GM23338 (cell line): ENCODE measurements at regions not wholly inside any gene's neighbourhood (a gene's known extent, or its start where the extent isn't known, plus 50 kb on each side); places are given as distances from the start of the nearest gene placed in this dataset.

ENCODE experiments used
- ATAC-seq: fragments of 200-7000 bp; cut with Tn5 transposase; 3 replicates; pipeline ENCODE4 v1.9.1; 2020
- DNase-seq: peaks from one replicate; pipeline ENCODE4 v3.0.0-alpha.2; 2015; ENCODE audit warnings: low spot score
- H2AFZ ChIP-seq: fragments of 200-600 bp; sonication (generic); 2 replicates; pipeline ENCODE4 v1.8.0; 2016; ENCODE audit warnings: antibody characterized with exemption, mild to moderate bottlenecking, moderate library complexity
- H3F3A ChIP-seq: fragments of 200-600 bp; sonication (generic); replicated peaks from 2 replicates; pipeline ENCODE4 v1.8.0; 2017; ENCODE audit warnings: antibody characterized with exemption, mixed run types, low read depth
- H3K27ac ChIP-seq: fragments of 200-600 bp; sonication (generic); 2 replicates; pipeline ENCODE4 v1.6.1; 2016; ENCODE audit warnings: low read depth
- H3K27me3 ChIP-seq: fragments of 200-600 bp; sonication (generic); 2 replicates; pipeline ENCODE4 v1.8.0; 2016; ENCODE audit warnings: mild to moderate bottlenecking, mixed run types, moderate library complexity; ENCODE audit not compliant: insufficient read depth
- H3K36me3 ChIP-seq: fragments of 200-600 bp; sonication (generic); 2 replicates; pipeline ENCODE4 v1.8.0; 2016; ENCODE audit warnings: mild to moderate bottlenecking; ENCODE audit not compliant: insufficient read depth
- H3K4me1 ChIP-seq: fragments of 200-600 bp; sonication (generic); 2 replicates; pipeline ENCODE4 v1.8.0; 2016; ENCODE audit warnings: mild to moderate bottlenecking, moderate library complexity; ENCODE audit not compliant: insufficient read depth
- H3K4me2 ChIP-seq: fragments of 200-600 bp; sonication (generic); 2 replicates; pipeline ENCODE4 v1.7.1; 2017; ENCODE audit warnings: mixed run types
- H3K4me3 ChIP-seq: fragments of 200-600 bp; sonication (generic); 2 replicates; pipeline ENCODE4 v1.6.1; 2016; ENCODE audit warnings: mixed run types
- H3K79me2 ChIP-seq: fragments of 200-600 bp; sonication (generic); replicated peaks from 2 replicates; pipeline ENCODE4 v1.8.0; 2017; ENCODE audit warnings: mild to moderate bottlenecking; ENCODE audit not compliant: insufficient read depth
- H3K9me2 ChIP-seq: fragments of 200-600 bp; sonication (generic); 2 replicates; pipeline ENCODE4 v1.8.0; 2017; ENCODE audit not compliant: insufficient read depth
- H4K20me1 ChIP-seq: fragments of 200-600 bp; sonication (generic); replicated peaks from 2 replicates; pipeline ENCODE4 v1.8.0; 2017; ENCODE audit warnings: mild to moderate bottlenecking; ENCODE audit not compliant: insufficient read depth
- H3K27ac Mint-ChIP-seq: 2 replicates; pipeline ENCODE4 v1.8.0; 2020; ENCODE audit warnings: inconsistent platforms, mild to moderate bottlenecking, moderate library complexity, mixed read lengths
- H3K27me3 Mint-ChIP-seq: 3 replicates; pipeline ENCODE4 v1.8.0; 2022; ENCODE audit warnings: low read depth, mild to moderate bottlenecking, moderate library complexity, mixed read lengths, inconsistent platforms; ENCODE audit not compliant: insufficient read depth, poor library complexity
- H3K36me3 Mint-ChIP-seq: 3 replicates; pipeline ENCODE4 v1.8.0; 2021; ENCODE audit warnings: low read depth, mild to moderate bottlenecking, inconsistent platforms, moderate library complexity, mixed read lengths
- H3K4me1 Mint-ChIP-seq: 3 replicates; pipeline ENCODE4 v1.8.0; 2020; ENCODE audit warnings: mild to moderate bottlenecking, inconsistent platforms, mixed read lengths
- H3K4me3 Mint-ChIP-seq: 3 replicates; pipeline ENCODE4 v1.8.0; 2021; ENCODE audit warnings: moderate library complexity, mild to moderate bottlenecking, inconsistent platforms, mixed read lengths
- H3K9me3 Mint-ChIP-seq: 3 replicates; pipeline ENCODE4 v1.8.0; 2020; ENCODE audit warnings: moderate library complexity, mild to moderate bottlenecking, inconsistent platforms, mixed read lengths
- CREB1 ChIP-seq: fragments of 250-450 bp; sonication (Bioruptor Pico); IDR thresholded peaks from 2 replicates; pipeline ENCODE4 v1.5.0; 2020; ENCODE audit warnings: low read depth, mild to moderate bottlenecking, moderate library complexity
- EZH2phosphoT487 ChIP-seq: fragments of 200-600 bp; sonication (generic); IDR thresholded peaks from one replicate; pipeline ENCODE4 v1.8.1; 2018; ENCODE audit warnings: antibody characterized with exemption; ENCODE audit not compliant: unreplicated experiment
- POLR2AphosphoS5 ChIP-seq: IDR thresholded peaks from 2 replicates; pipeline ENCODE4 v1.6.1; 2016; ENCODE audit warnings: antibody characterized with exemption, low read depth
- STAT1 ChIP-seq: IDR thresholded peaks from one replicate; pipeline ENCODE4 v1.6.1; 2016; ENCODE audit warnings: antibody characterized with exemption; ENCODE audit not compliant: unreplicated experiment
- ZNF114 ChIP-seq: fragments of 250-450 bp; sonication (Bioruptor Pico); IDR thresholded peaks from 2 replicates; pipeline ENCODE4 v1.5.0; 2020; ENCODE audit warnings: mild to moderate bottlenecking, moderate library complexity
- TF ChIP-seq, protein P1 (sequence below), 2 experiments: fragments of 200-600 bp in 1 of 2; sonication (generic) in 1 of 2; conservative IDR thresholded peaks; 2 replicates each; pipeline versions ENCODE4 v1.5.1 to v1.6.1; 2016 to 2017; ENCODE audit warnings: antibody characterized with exemption in 2 of 2, low read depth in 2 of 2, mild to moderate bottlenecking in 2 of 2, moderate library complexity in 1 of 2
- TF ChIP-seq, protein P2 (sequence below): IDR thresholded peaks from one replicate; pipeline ENCODE4 v1.6.1; 2018; ENCODE audit warnings: antibody characterized with exemption; ENCODE audit not compliant: unreplicated experiment
- TF ChIP-seq, protein P3 (sequence below): IDR thresholded peaks from 2 replicates; pipeline ENCODE4 v1.6.1; 2016; ENCODE audit warnings: antibody characterized with exemption
- TF ChIP-seq, protein P4 (sequence below): fragments of 250-450 bp; sonication (Bioruptor Pico); IDR thresholded peaks from 2 replicates; pipeline ENCODE4 v1.5.0; 2020; ENCODE audit warnings: mild to moderate bottlenecking, moderate library complexity

DNA sequence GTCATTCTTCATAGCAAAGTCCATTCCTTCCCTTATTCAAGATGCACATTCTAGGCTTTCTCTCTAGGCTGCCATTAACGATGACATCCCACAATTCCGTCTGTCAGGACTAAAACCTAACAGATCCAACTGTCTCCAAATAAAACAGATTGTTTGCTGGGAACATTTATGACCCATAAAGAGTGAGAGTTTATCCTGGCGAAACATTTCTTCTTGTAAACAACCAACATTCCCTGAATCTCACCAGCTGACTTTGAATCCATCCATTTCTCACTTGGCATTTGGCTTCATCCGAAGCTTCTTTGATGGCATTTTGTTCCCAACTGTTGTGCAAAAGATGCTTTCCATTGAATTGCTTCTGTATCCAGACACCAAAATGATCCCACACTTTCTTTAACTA is 93.1 kb downstream of the OLIG3 start (continued):
- TF ChIP-seq, protein P1, sequence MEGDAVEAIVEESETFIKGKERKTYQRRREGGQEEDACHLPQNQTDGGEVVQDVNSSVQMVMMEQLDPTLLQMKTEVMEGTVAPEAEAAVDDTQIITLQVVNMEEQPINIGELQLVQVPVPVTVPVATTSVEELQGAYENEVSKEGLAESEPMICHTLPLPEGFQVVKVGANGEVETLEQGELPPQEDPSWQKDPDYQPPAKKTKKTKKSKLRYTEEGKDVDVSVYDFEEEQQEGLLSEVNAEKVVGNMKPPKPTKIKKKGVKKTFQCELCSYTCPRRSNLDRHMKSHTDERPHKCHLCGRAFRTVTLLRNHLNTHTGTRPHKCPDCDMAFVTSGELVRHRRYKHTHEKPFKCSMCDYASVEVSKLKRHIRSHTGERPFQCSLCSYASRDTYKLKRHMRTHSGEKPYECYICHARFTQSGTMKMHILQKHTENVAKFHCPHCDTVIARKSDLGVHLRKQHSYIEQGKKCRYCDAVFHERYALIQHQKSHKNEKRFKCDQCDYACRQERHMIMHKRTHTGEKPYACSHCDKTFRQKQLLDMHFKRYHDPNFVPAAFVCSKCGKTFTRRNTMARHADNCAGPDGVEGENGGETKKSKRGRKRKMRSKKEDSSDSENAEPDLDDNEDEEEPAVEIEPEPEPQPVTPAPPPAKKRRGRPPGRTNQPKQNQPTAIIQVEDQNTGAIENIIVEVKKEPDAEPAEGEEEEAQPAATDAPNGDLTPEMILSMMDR (conservative IDR thresholded peaks at IDR 0.05; ENCODE audit: low read depth in 2 of 2): no peak
- TF ChIP-seq ZNF114 (CRISPR knock-in tag): no peak
- no peak for TF ChIP-seq STAT1
- TF ChIP-seq, protein P2, sequence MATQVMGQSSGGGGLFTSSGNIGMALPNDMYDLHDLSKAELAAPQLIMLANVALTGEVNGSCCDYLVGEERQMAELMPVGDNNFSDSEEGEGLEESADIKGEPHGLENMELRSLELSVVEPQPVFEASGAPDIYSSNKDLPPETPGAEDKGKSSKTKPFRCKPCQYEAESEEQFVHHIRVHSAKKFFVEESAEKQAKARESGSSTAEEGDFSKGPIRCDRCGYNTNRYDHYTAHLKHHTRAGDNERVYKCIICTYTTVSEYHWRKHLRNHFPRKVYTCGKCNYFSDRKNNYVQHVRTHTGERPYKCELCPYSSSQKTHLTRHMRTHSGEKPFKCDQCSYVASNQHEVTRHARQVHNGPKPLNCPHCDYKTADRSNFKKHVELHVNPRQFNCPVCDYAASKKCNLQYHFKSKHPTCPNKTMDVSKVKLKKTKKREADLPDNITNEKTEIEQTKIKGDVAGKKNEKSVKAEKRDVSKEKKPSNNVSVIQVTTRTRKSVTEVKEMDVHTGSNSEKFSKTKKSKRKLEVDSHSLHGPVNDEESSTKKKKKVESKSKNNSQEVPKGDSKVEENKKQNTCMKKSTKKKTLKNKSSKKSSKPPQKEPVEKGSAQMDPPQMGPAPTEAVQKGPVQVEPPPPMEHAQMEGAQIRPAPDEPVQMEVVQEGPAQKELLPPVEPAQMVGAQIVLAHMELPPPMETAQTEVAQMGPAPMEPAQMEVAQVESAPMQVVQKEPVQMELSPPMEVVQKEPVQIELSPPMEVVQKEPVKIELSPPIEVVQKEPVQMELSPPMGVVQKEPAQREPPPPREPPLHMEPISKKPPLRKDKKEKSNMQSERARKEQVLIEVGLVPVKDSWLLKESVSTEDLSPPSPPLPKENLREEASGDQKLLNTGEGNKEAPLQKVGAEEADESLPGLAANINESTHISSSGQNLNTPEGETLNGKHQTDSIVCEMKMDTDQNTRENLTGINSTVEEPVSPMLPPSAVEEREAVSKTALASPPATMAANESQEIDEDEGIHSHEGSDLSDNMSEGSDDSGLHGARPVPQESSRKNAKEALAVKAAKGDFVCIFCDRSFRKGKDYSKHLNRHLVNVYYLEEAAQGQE: no peak
- no peak for TF ChIP-seq POLR2AphosphoS5
- TF ChIP-seq, protein P3, sequence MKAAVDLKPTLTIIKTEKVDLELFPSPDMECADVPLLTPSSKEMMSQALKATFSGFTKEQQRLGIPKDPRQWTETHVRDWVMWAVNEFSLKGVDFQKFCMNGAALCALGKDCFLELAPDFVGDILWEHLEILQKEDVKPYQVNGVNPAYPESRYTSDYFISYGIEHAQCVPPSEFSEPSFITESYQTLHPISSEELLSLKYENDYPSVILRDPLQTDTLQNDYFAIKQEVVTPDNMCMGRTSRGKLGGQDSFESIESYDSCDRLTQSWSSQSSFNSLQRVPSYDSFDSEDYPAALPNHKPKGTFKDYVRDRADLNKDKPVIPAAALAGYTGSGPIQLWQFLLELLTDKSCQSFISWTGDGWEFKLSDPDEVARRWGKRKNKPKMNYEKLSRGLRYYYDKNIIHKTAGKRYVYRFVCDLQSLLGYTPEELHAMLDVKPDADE: no peak
- TF ChIP-seq CREB1 (CRISPR knock-in tag): no peak

DNA sequence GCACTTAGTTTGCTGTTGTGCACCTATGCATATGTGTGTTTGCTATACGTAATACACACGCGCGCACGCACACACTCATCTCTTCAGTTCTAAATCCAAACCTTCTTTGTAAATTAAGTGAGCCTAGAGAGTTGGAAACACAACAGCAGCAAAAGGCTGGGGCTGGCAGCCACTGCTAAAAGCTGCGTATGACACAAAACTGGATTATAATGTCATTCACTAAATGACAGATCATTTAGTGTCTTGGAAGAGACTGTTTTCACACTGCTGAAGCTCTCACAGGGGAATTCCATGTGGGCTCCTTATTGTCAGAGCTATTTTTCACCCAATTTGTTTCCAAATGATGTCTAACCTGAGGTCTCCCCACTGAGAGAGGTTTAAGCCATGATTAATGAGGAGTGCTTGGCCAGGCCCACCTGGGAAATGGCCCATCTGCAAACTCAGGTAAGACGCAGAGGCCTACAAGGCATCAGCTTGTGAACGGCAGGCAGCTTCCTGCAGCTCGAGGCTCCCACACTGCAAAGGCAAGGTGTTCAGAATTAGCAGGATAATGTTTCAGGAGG is 94.2 kb downstream of the OLIG3 start:
- DNase-seq (peak; percentile 31), ATAC-seq (peak; percentile 77)
- peak overlapping the region; percentile 49 for H2AFZ ChIP-seq
- TF ChIP-seq, protein P4, sequence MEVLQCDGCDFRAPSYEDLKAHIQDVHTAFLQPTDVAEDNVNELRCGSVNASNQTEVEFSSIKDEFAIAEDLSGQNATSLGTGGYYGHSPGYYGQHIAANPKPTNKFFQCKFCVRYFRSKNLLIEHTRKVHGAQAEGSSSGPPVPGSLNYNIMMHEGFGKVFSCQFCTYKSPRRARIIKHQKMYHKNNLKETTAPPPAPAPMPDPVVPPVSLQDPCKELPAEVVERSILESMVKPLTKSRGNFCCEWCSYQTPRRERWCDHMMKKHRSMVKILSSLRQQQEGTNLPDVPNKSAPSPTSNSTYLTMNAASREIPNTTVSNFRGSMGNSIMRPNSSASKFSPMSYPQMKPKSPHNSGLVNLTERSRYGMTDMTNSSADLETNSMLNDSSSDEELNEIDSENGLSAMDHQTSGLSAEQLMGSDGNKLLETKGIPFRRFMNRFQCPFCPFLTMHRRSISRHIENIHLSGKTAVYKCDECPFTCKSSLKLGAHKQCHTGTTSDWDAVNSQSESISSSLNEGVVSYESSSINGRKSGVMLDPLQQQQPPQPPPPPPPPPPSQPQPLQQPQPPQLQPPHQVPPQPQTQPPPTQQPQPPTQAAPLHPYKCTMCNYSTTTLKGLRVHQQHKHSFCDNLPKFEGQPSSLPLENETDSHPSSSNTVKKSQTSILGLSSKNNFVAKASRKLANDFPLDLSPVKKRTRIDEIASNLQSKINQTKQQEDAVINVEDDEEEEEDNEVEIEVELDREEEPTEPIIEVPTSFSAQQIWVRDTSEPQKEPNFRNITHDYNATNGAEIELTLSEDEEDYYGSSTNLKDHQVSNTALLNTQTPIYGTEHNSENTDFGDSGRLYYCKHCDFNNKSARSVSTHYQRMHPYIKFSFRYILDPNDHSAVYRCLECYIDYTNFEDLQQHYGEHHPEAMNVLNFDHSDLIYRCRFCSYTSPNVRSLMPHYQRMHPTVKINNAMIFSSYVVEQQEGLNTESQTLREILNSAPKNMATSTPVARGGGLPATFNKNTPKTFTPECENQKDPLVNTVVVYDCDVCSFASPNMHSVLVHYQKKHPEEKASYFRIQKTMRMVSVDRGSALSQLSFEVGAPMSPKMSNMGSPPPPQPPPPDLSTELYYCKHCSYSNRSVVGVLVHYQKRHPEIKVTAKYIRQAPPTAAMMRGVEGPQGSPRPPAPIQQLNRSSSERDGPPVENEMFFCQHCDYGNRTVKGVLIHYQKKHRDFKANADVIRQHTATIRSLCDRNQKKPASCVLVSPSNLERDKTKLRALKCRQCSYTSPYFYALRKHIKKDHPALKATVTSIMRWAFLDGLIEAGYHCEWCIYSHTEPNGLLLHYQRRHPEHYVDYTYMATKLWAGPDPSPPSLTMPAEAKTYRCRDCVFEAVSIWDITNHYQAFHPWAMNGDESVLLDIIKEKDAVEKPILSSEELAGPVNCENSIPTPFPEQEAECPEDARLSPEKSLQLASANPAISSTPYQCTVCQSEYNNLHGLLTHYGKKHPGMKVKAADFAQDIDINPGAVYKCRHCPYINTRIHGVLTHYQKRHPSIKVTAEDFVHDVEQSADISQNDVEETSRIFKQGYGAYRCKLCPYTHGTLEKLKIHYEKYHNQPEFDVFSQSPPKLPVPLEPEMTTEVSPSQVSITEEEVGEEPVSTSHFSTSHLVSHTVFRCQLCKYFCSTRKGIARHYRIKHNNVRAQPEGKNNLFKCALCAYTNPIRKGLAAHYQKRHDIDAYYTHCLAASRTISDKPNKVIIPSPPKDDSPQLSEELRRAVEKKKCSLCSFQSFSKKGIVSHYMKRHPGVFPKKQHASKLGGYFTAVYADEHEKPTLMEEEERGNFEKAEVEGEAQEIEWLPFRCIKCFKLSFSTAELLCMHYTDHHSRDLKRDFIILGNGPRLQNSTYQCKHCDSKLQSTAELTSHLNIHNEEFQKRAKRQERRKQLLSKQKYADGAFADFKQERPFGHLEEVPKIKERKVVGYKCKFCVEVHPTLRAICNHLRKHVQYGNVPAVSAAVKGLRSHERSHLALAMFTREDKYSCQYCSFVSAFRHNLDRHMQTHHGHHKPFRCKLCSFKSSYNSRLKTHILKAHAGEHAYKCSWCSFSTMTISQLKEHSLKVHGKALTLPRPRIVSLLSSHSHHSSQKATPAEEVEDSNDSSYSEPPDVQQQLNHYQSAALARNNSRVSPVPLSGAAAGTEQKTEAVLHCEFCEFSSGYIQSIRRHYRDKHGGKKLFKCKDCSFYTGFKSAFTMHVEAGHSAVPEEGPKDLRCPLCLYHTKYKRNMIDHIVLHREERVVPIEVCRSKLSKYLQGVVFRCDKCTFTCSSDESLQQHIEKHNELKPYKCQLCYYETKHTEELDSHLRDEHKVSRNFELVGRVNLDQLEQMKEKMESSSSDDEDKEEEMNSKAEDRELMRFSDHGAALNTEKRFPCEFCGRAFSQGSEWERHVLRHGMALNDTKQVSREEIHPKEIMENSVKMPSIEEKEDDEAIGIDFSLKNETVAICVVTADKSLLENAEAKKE (CRISPR knock-in tag): no peak
- TF ChIP-seq EZH2phosphoT487: no peak
- TF ChIP-seq, protein P2: no peak

More for the DNA sequence above, 94.2 kb downstream of the OLIG3 start:
- H3K4me3 ChIP-seq: no peak overlapping the region
- H3K4me1 ChIP-seq: no peaks in the 10 kb centered on the region
- H3K27me3 ChIP-seq: no peaks in the 10 kb centered on the region
- no peaks in the 10 kb centered on the region for H3F3A ChIP-seq
- H3K4me2 ChIP-seq: no peak overlapping the region
- no peaks in the 10 kb centered on the region for H3K36me3 Mint-ChIP-seq
- H3K4me3 Mint-ChIP-seq: no peak overlapping the region
- peaks cover 10% of the 10 kb centered on the region for H3K4me1 Mint-ChIP-seq
- H3K79me2 ChIP-seq: no peaks in the 10 kb centered on the region
- no peaks in the 10 kb centered on the region for H4K20me1 ChIP-seq
- no peak overlapping the region for H3K27ac ChIP-seq
- H3K9me2 ChIP-seq: no peaks in the 10 kb centered on the region
- no peak overlapping the region for H3K27ac Mint-ChIP-seq
- no peaks in the 10 kb centered on the region for H3K36me3 ChIP-seq
- no peaks in the 10 kb centered on the region for H3K9me3 Mint-ChIP-seq
- H3K27me3 Mint-ChIP-seq: no peaks in the 10 kb centered on the region
